ENCODE measurements at regions not wholly inside any gene's neighbourhood (a gene's known extent, or its start where the extent isn't known, plus 50 kb on each side); places are given as distances from the start of the nearest gene placed in this dataset.

- no peaks in the 10 kb centered on the region for H3K27me3 Mint-ChIP-seq (ENCODE audit: low read depth)
- no peak overlapping the region for H3K27ac Mint-ChIP-seq
- 0 out of 2 replicates have a peak, but pooled peaks cover 3% of the 10 kb centered on the region for H3K36me3 Mint-ChIP-seq
- no peak overlapping the region for H3K4me3 Mint-ChIP-seq
- DNase-seq (ENCODE audit: low spot score) (no peak), ATAC-seq (no peak)
- CTCF ChIA-PET, result interaction anchor here (0.7 to 1.6 kb wide), 2 partner anchors 16 to 51 kb away, joined by 5 to 6 read pairs; no protein-coding TSS in a partner anchor
- POLR2A ChIA-PET, result interaction anchor here (0.6 to 0.7 kb wide), 2 partner anchors 9 to 41 kb away, joined by 3 to 6 read pairs; no protein-coding TSS in a partner anchor
- peaks cover 6% of the 10 kb centered on the region; the same call in 1 of the 2 replicates for H3K4me1 Mint-ChIP-seq
- H3K9me3 Mint-ChIP-seq, result peaks cover 6% of the 10 kb centered on the region
- no peak for TF ChIP-seq GTF2I (CRISPR knock-in tag; conservative IDR thresholded peaks at IDR 0.05)
- TF ChIP-seq JUN (CRISPR knock-in tag; IDR thresholded peaks at IDR 0.05), result no peak
- no peak for TF ChIP-seq ZNF425 (CRISPR knock-in tag; conservative IDR thresholded peaks at IDR 0.05)
- TF ChIP-seq ZNF232 (CRISPR knock-in tag; IDR thresholded peaks at IDR 0.05), result no peak
- no peak for TF ChIP-seq EMX1 (CRISPR knock-in tag; IDR thresholded peaks at IDR 0.05)
- no peak for TF ChIP-seq SOX15 (CRISPR knock-in tag; IDR thresholded peaks at IDR 0.05)
- no peak for TF ChIP-seq ZNF219 (CRISPR knock-in tag; IDR thresholded peaks at IDR 0.05; ENCODE audit: borderline replicate concordance)
- no peak for TF ChIP-seq NFE2L1 (CRISPR knock-in tag; IDR thresholded peaks at IDR 0.05)
- no peak for TF ChIP-seq ETV6 (CRISPR knock-in tag; IDR thresholded peaks at IDR 0.05)
- TF ChIP-seq ZBTB21 (CRISPR knock-in tag; IDR thresholded peaks at IDR 0.05; ENCODE audit: borderline replicate concordance), result no peak
- TF ChIP-seq SMAD3 (CRISPR knock-in tag; IDR thresholded peaks at IDR 0.05; ENCODE audit: borderline replicate concordance), result no peak
- TF ChIP-seq, protein P1, sequence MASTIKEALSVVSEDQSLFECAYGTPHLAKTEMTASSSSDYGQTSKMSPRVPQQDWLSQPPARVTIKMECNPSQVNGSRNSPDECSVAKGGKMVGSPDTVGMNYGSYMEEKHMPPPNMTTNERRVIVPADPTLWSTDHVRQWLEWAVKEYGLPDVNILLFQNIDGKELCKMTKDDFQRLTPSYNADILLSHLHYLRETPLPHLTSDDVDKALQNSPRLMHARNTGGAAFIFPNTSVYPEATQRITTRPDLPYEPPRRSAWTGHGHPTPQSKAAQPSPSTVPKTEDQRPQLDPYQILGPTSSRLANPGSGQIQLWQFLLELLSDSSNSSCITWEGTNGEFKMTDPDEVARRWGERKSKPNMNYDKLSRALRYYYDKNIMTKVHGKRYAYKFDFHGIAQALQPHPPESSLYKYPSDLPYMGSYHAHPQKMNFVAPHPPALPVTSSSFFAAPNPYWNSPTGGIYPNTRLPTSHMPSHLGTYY (CRISPR knock-in tag; IDR thresholded peaks at IDR 0.05), result no peak
- TF ChIP-seq NFYB (CRISPR knock-in tag; conservative IDR thresholded peaks at IDR 0.05; ENCODE audit: low read depth), result no peak
- TF ChIP-seq OVOL2 (CRISPR knock-in tag; IDR thresholded peaks at IDR 0.05; ENCODE audit: borderline replicate concordance), result no peak
These were observed 214.9 kb downstream of the IL20RB start for GRCh38 chr3:137172728-137173127.

DNA sequence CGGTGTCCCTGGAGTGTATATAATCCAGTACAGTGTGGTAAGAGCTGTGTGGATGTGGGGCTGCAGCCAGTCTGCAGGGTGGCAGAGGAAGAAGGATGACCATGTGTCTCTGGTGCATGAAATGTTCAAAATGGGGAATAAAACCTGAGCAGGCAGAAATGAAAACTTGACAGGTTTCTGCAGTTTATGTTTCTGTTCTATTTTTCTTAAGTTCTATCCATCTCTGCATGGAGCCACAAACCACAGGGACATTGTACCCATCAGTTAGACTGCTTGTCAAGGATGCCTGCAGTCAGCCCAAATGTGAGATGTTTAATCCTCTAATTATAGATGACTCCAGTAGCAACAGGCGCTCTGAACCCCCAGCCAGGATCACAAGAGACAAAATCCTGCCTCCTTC, 216.7 kb downstream of the IL20RB start:
- TF ChIP-seq CBFB (CRISPR knock-in tag; IDR thresholded peaks at IDR 0.05; ENCODE audit: low read depth) (no peak), SMAD3 (CRISPR knock-in tag; IDR thresholded peaks at IDR 0.05; ENCODE audit: borderline replicate concordance) (no peak), ZNF263 (CRISPR knock-in tag; IDR thresholded peaks at IDR 0.05; ENCODE audit: low read depth) (no peak), KAT7 (CRISPR knock-in tag; IDR thresholded peaks at IDR 0.05; ENCODE audit: borderline replicate concordance) (no peak), IRF1 (CRISPR knock-in tag; IDR thresholded peaks at IDR 0.05) (no peak), ZMAT4 (CRISPR knock-in tag; IDR thresholded peaks at IDR 0.05) (no peak), JUN (CRISPR knock-in tag; IDR thresholded peaks at IDR 0.05) (no peak), ZSCAN18 (CRISPR knock-in tag; IDR thresholded peaks at IDR 0.05) (no peak), MXD4 (CRISPR knock-in tag; IDR thresholded peaks at IDR 0.05; ENCODE audit: borderline replicate concordance) (no peak)
- TF ChIP-seq, protein P2, sequence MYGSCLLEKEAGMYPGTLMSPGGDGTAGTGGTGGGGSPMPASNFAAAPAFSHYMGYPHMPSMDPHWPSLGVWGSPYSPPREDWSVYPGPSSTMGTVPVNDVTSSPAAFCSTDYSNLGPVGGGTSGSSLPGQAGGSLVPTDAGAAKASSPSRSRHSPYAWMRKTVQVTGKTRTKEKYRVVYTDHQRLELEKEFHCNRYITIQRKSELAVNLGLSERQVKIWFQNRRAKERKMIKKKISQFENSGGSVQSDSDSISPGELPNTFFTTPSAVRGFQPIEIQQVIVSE (CRISPR knock-in tag; IDR thresholded peaks at IDR 0.05; ENCODE audit: borderline replicate concordance), result no peak
- TF ChIP-seq, protein P3, sequence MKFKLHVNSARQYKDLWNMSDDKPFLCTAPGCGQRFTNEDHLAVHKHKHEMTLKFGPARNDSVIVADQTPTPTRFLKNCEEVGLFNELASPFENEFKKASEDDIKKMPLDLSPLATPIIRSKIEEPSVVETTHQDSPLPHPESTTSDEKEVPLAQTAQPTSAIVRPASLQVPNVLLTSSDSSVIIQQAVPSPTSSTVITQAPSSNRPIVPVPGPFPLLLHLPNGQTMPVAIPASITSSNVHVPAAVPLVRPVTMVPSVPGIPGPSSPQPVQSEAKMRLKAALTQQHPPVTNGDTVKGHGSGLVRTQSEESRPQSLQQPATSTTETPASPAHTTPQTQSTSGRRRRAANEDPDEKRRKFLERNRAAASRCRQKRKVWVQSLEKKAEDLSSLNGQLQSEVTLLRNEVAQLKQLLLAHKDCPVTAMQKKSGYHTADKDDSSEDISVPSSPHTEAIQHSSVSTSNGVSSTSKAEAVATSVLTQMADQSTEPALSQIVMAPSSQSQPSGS (CRISPR knock-in tag; IDR thresholded peaks at IDR 0.05; ENCODE audit: borderline replicate concordance, low read depth), result no peak
- TF ChIP-seq, protein P4, sequence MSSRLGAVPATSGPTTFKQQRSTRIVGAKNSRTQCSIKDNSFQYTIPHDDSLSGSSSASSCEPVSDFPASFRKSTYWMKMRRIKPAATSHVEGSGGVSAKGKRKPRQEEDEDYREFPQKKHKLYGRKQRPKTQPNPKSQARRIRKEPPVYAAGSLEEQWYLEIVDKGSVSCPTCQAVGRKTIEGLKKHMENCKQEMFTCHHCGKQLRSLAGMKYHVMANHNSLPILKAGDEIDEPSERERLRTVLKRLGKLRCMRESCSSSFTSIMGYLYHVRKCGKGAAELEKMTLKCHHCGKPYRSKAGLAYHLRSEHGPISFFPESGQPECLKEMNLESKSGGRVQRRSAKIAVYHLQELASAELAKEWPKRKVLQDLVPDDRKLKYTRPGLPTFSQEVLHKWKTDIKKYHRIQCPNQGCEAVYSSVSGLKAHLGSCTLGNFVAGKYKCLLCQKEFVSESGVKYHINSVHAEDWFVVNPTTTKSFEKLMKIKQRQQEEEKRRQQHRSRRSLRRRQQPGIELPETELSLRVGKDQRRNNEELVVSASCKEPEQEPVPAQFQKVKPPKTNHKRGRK (CRISPR knock-in tag; IDR thresholded peaks at IDR 0.05; ENCODE audit: borderline replicate concordance), result no peak
- Mint-ChIP-seq H3K27me3 (ENCODE audit: low read depth) (no peaks in the 10 kb centered on the region), H3K4me3 (no peak overlapping the region), H3K27ac (no peak overlapping the region), H3K9me3 (peaks cover 6% of the 10 kb centered on the region), H3K36me3 (0 out of 2 replicates have a peak, but pooled peaks cover 3% of the 10 kb centered on the region), H3K4me1 (peaks cover 6% of the 10 kb centered on the region; the same call in 1 of the 2 replicates)
- ChIA-PET CTCF (interaction anchor here (1.0 to 1.1 kb wide), 2 partner anchors 52 to 68 kb away, joined by 3 read pairs; no protein-coding TSS in a partner anchor), POLR2A (interaction anchor here (0.6 kb wide), 1 partner anchor 81 kb away, joined by 4 read pairs; no protein-coding TSS in a partner anchor)
- ATAC-seq (no peak), DNase-seq (ENCODE audit: low spot score) (no peak)

All from WTC11 (cell line).